ENCODE measurements at regions not wholly inside any gene's neighbourhood (a gene's known extent, or its start where the extent isn't known, plus 50 kb on each side); places are given as distances from the start of the nearest gene placed in this dataset.
A peak's percentile ranks its signal among the peaks of the same experiment; 100 is the strongest.

- no peak overlapping the region for H3K4me3 ChIP-seq (replicated peaks in 1 of 3; ENCODE audit: low read depth in 2 of 3, low read length in 3 of 3)
- no peak overlapping the region for H3K9ac ChIP-seq (ENCODE audit: insufficient read depth, low read length, poor library complexity, severe bottlenecking)
- no peak for DNase-seq
- no peak overlapping the region for H3K27ac Mint-ChIP-seq
- no peaks in the 10 kb centered on the region for H3K36me3 ChIP-seq (replicated peaks in 1 of 2; ENCODE audit: control insufficient read depth in 1 of 2, insufficient read depth in 2 of 2, low read length in 2 of 2)
- no peaks in the 10 kb centered on the region for H4K20me1 ChIP-seq (ENCODE audit: insufficient read depth, low read length)
- no peaks in the 10 kb centered on the region for H3K9me3 ChIP-seq (replicated peaks in 1 of 2; ENCODE audit: control insufficient read depth in 1 of 2, insufficient read depth in 1 of 2, low read length in 2 of 2)
- no peak overlapping the region for H3K27ac ChIP-seq (ENCODE audit: low read depth in 1 of 2, low read length in 2 of 2)
- intact Hi-C loops (cut with micrococcal nuclease) = no loop called here
- no peaks in the 10 kb centered on the region for H3K79me2 ChIP-seq (ENCODE audit: insufficient read depth, low read length)
- no peaks in the 10 kb centered on the region for H3K27me3 ChIP-seq (ENCODE audit: control insufficient read depth in 2 of 2, insufficient read depth in 2 of 2, low read length in 2 of 2)
- H3K9me3 Mint-ChIP-seq = no peaks in the 10 kb centered on the region
- no peak overlapping the region for H3K4me2 ChIP-seq (replicated peaks; ENCODE audit: extremely low read depth, low read length, poor library complexity, severe bottlenecking)
- peaks cover 9 to 11% of the 10 kb centered on the region in 2 donors for H3K4me1 ChIP-seq (ENCODE audit: control insufficient read depth in 1 of 2, insufficient read depth in 2 of 2, low read length in 2 of 2)
- H3K4me1 Mint-ChIP-seq = peaks cover 4% of the 10 kb centered on the region
- H3K4me3 Mint-ChIP-seq = no peak overlapping the region
- H3K27me3 Mint-ChIP-seq (ENCODE audit: low read depth in 3 of 3) = peaks cover 1 to 3% (median 2%) of the 10 kb centered on the region in 3 donors
- H3K36me3 Mint-ChIP-seq = no peaks in the 10 kb centered on the region
- no peak for TF ChIP-seq CTCF (IDR thresholded peaks at IDR 0.05)
- H2AFZ ChIP-seq (ENCODE audit: insufficient read depth, low read depth, low read length, poor library complexity, severe bottlenecking) = no peak overlapping the region
- WGBS (ENCODE audit: insufficient coverage) = 96% methylated on average over 5 of the region's 11 CpGs
Observed at GRCh38 chr14:22271838-22272799, 316.9 kb downstream of the DAD1 start.

GRCh38 chr14:22268875-22269274 is 320.1 kb downstream of the DAD1 start:
- H3K4me2 ChIP-seq (replicated peaks; ENCODE audit: extremely low read depth, low read length, poor library complexity, severe bottlenecking) = no peak overlapping the region
- no peak overlapping the region for H3K27ac ChIP-seq (ENCODE audit: low read depth in 1 of 2, low read length in 2 of 2)
- TF ChIP-seq CTCF (IDR thresholded peaks at IDR 0.05) = no peak
- peaks cover 0 to 2% (median 0%) of the 10 kb centered on the region in 7 donors for H3K9me3 Mint-ChIP-seq
- no peaks in the 10 kb centered on the region for H3K27me3 ChIP-seq (ENCODE audit: control insufficient read depth in 2 of 2, insufficient read depth in 2 of 2, low read length in 2 of 2)
- peaks cover 9 to 11% of the 10 kb centered on the region in 2 donors for H3K4me1 ChIP-seq (ENCODE audit: control insufficient read depth in 1 of 2, insufficient read depth in 2 of 2, low read length in 2 of 2)
- 60% methylated on average over 1 of the region's 2 CpGs for WGBS (ENCODE audit: insufficient coverage)
- no peak overlapping the region for H3K9ac ChIP-seq (ENCODE audit: insufficient read depth, low read length, poor library complexity, severe bottlenecking)
- peak overlapping the region in 1 of 2 donors; percentile 31 for H3K4me3 Mint-ChIP-seq
- H3K4me3 ChIP-seq (replicated peaks in 1 of 3; ENCODE audit: low read depth in 2 of 3, low read length in 3 of 3) = no peak overlapping the region
- peaks cover 2 to 3% (median 3%) of the 10 kb centered on the region in 3 donors for H3K27me3 Mint-ChIP-seq (ENCODE audit: low read depth in 3 of 3)
- no peaks in the 10 kb centered on the region for H3K79me2 ChIP-seq (ENCODE audit: insufficient read depth, low read length)
- H2AFZ ChIP-seq (ENCODE audit: insufficient read depth, low read depth, low read length, poor library complexity, severe bottlenecking) = no peak overlapping the region
- H3K36me3 Mint-ChIP-seq = no peaks in the 10 kb centered on the region
- H4K20me1 ChIP-seq (ENCODE audit: insufficient read depth, low read length) = no peaks in the 10 kb centered on the region
- no peaks in the 10 kb centered on the region for H3K36me3 ChIP-seq (replicated peaks in 1 of 2; ENCODE audit: control insufficient read depth in 1 of 2, insufficient read depth in 2 of 2, low read length in 2 of 2)
- peak in 2 of 3 donors; percentile 30 to 64 for DNase-seq
- no peaks in the 10 kb centered on the region for H3K9me3 ChIP-seq (replicated peaks in 1 of 2; ENCODE audit: control insufficient read depth in 1 of 2, insufficient read depth in 1 of 2, low read length in 2 of 2)
- intact Hi-C loops (cut with micrococcal nuclease) = no loop called here
- H3K27ac Mint-ChIP-seq = peak overlapping the region in 3 of 7 donors; percentile 30 to 61 (median 57)
- H3K4me1 Mint-ChIP-seq = peaks cover 9% of the 10 kb centered on the region

All from CD14-positive monocyte (primary cell).